Epithelial cell of esophagus (primary cell): ENCODE measurements at regions not wholly inside any gene's neighbourhood (a gene's known extent, or its start where the extent isn't known, plus 50 kb on each side); places are given as distances from the start of the nearest gene placed in this dataset.
A peak's percentile ranks its signal among the peaks of the same experiment; 100 is the strongest.

Source experiments
- DNase-seq: peaks from one replicate; pipeline ENCODE4 v3.0.0; 2010; ENCODE audit warnings: low read depth
- H3K4me3 ChIP-seq: 2 replicates; pipeline ENCODE4 v1.5.1; 2011; ENCODE audit warnings: mild to moderate bottlenecking, low read length, control low read depth
- TF ChIP-seq, protein P1 (sequence below): IDR thresholded peaks from 2 replicates; pipeline ENCODE4 v1.5.1; 2011; ENCODE audit warnings: low read depth, mild to moderate bottlenecking, low read length, control low read depth, inconsistent platforms; ENCODE audit not compliant: insufficient read depth; ENCODE audit errors: missing control alignments

DNA sequence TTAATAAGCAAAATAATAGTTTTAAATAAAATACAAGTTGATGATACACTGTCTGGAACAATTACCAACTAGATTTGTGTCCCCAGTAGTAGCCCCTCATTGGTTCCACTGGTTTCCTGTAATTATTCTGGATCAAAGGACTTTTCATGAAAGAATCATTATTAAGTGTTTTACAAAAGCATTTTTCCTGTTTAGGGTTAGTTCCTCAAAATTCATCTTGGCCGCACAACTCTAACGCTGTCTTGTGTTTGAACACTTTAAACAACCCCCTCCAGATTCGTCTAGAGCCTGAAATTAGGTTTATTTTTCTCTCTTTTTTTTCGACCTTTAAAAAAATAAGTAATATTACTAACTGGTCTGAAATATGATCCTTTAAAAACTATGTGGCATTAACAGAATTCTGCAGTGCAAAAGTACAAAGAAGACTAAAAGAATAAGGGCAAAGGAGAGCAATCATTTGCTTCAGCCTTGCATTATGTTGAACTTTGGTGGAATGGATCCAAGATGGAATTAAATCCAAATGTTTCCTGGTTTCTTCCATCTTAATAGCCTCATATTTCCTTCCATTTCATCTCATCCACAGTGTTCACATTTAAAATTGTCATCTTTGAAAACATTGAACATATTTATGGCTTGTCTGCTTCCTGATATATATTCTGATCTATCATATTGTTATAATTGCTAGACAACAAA lies 678.4 kb downstream of the IRS1 start:
- H3K4me3 ChIP-seq, result no peak overlapping the region
- no peak for DNase-seq
- TF ChIP-seq, protein P1, sequence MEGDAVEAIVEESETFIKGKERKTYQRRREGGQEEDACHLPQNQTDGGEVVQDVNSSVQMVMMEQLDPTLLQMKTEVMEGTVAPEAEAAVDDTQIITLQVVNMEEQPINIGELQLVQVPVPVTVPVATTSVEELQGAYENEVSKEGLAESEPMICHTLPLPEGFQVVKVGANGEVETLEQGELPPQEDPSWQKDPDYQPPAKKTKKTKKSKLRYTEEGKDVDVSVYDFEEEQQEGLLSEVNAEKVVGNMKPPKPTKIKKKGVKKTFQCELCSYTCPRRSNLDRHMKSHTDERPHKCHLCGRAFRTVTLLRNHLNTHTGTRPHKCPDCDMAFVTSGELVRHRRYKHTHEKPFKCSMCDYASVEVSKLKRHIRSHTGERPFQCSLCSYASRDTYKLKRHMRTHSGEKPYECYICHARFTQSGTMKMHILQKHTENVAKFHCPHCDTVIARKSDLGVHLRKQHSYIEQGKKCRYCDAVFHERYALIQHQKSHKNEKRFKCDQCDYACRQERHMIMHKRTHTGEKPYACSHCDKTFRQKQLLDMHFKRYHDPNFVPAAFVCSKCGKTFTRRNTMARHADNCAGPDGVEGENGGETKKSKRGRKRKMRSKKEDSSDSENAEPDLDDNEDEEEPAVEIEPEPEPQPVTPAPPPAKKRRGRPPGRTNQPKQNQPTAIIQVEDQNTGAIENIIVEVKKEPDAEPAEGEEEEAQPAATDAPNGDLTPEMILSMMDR, result no peak

DNA sequence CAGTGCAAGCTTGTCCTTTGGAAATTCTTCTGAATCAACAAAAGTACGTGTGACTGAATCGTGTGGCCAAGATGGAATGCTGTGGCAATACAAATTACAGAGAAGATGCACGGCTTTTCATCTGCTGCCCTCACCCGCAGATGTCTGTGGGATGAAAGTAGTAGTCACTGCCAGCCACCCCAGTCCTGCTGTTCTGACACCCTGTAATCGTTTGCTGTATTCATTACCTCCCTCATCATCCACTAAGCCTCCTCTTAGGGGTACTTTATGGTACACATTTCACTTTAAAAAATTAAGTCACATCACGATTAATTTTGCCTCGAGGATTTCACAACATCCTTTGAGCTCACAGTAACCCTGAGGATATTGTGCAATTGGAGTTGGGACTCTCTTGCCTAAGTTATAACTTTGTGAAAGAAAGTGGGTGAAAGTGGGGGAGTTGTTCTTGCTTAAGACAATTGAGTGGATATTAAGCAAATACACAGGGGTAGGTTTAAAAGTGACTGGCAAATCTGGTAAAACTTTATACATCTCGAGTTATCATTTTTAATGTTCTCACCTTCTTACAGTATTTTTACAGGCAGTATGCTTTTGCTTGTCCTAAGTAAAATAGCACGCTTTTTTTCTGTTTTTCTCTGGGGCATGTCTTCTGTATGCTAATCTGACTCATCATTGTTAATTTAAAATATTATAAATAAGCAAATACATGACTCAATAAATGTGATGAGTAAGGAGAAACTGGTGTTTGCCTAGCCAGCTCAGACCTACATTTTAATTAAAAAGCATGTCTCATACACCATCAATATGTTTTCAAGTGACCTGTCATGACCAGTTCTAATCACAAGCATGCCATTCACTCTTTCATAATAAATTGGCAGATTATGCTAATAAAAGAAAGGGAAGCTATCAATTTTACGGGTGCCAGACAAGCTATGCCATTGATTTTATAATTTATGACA lies 680.9 kb downstream of the IRS1 start:
- H3K4me3 ChIP-seq, result peak overlapping the region; percentile 26

GRCh38 chr2:226117510-226118065 lies 682.0 kb downstream of the IRS1 start:
- TF ChIP-seq, protein P1, result no peak
- DNase-seq, result no peak
- no peak overlapping the region for H3K4me3 ChIP-seq

More for the DNA sequence above, 680.9 kb downstream of the IRS1 start:
- peak; percentile 93 for DNase-seq
- TF ChIP-seq, protein P1, result no peak

GRCh38 chr2:226116346-226116745 lies 683.3 kb downstream of the IRS1 start:
- no peak for DNase-seq
- TF ChIP-seq, protein P1, result no peak

DNA sequence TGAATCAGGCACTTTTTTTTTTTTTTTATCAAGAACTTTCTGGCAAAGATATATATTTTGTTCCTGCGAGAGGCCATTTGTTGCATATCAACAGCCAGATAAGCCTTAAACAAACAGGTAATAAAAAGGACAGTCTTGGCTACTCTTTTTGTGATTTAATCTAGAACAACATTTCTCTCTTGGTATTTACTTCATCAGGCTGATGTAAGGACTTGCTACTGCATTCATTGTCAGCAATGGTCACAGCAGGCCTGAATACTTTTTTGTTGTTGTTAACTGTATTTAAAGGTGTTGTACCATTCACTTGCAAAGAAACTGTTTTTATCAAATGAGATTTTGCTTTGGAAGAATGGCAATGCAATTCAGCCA lies 683.8 kb downstream of the IRS1 start:
- H3K4me3 ChIP-seq, result no peak overlapping the region
- DNase-seq, result no peak
- TF ChIP-seq, protein P1, result no peak

More at GRCh38 chr2:226116346-226116745, 683.3 kb downstream of the IRS1 start:
- no peak overlapping the region for H3K4me3 ChIP-seq

GRCh38 chr2:226115102-226115831 lies 684.4 kb downstream of the IRS1 start:
- TF ChIP-seq, protein P1, result no peak
- DNase-seq, result peak; percentile 97
- H3K4me3 ChIP-seq, result no peak overlapping the region
